GM12878 (cell line): ENCODE measurements at regions not wholly inside any gene's neighbourhood (a gene's known extent, or its start where the extent isn't known, plus 50 kb on each side); places are given as distances from the start of the nearest gene placed in this dataset.

Experiments used
- CBX3 ChIP-seq: fragments of 200-600 bp; sonication (generic); IDR thresholded peaks from 2 replicates; pipeline ENCODE4 v1.6.1; 2016; ENCODE audit warnings: low read depth, borderline replicate concordance
- EP300 ChIP-seq, 2 experiments: fragments of 150-350 bp in 1 of 2; IDR thresholded peaks; 2 replicates each; pipeline ENCODE4 v1.6.1; 2011 to 2012; ENCODE audit warnings: low read depth in 2 of 2, low read length in 2 of 2, borderline replicate concordance in 1 of 2, improper control_type of control experiment in 1 of 2, inconsistent platforms in 1 of 2; ENCODE audit not compliant: control insufficient read depth in 1 of 2
- FOXM1 ChIP-seq: IDR thresholded peaks from 2 replicates; pipeline ENCODE4 v1.6.1; 2012; ENCODE audit warnings: low read depth, mild to moderate bottlenecking, inconsistent platforms, low read length, moderate library complexity
- IRF4 ChIP-seq: IDR thresholded peaks from 2 replicates; pipeline ENCODE4 v1.6.1; 2011; ENCODE audit warnings: low read depth, low read length
- KAT2A ChIP-seq: conservative IDR thresholded peaks from 2 replicates; pipeline ENCODE4 v1.6.1; 2011; ENCODE audit warnings: low read depth, low read length; ENCODE audit not compliant: control insufficient read depth
- TCF12 ChIP-seq: IDR thresholded peaks from 2 replicates; pipeline ENCODE4 v1.6.1; 2011; ENCODE audit warnings: low read depth, mild to moderate bottlenecking, low read length
- WRNIP1 ChIP-seq: IDR thresholded peaks from 2 replicates; pipeline ENCODE4 v1.6.1; 2011; ENCODE audit warnings: low read depth, low read length, improper control_type of control experiment, borderline replicate concordance
- TF ChIP-seq, protein P1 (sequence below): IDR thresholded peaks from 2 replicates; pipeline ENCODE4 v1.6.1; 2012; ENCODE audit warnings: improper control_type of control experiment, low read depth, low read length; ENCODE audit not compliant: insufficient replicate concordance
- TF ChIP-seq, protein P2 (sequence below): IDR thresholded peaks from 2 replicates; pipeline ENCODE4 v1.6.1; 2011; ENCODE audit warnings: borderline replicate concordance, low read depth, mild to moderate bottlenecking, moderate library complexity, low read length; ENCODE audit not compliant: insufficient read depth, poor library complexity, severe bottlenecking
- TF ChIP-seq, protein P3 (sequence below): fragments of 150-350 bp; IDR thresholded peaks from 2 replicates; pipeline ENCODE4 v1.6.1; 2014; ENCODE audit warnings: mild to moderate bottlenecking, low read depth, low read length
- TF ChIP-seq, protein P4 (sequence below): IDR thresholded peaks from 2 replicates; pipeline ENCODE4 v1.6.1; 2012; ENCODE audit warnings: low read depth, low read length, improper control_type of control experiment

DNA sequence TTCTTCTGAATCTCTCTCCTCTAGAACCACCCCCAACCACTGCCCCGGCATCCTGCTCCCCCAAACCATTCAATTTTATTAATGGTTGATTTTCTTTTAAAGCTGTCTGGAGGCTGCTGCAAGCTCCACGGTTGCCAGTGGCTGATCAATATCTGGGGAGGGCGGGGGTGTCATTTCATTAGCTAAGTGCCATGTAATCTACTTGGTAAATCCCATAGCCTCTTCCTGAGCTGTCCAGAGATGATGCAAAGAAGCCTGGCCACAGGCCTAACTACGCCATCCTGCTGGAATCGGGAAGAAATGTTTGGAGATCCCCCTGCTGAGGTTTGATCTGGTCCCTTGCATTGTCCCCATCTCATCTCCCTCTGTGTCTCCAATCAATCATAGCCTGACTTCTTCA, 440.1 kb downstream of the MIAT start (continued):
- TF ChIP-seq, protein P1, sequence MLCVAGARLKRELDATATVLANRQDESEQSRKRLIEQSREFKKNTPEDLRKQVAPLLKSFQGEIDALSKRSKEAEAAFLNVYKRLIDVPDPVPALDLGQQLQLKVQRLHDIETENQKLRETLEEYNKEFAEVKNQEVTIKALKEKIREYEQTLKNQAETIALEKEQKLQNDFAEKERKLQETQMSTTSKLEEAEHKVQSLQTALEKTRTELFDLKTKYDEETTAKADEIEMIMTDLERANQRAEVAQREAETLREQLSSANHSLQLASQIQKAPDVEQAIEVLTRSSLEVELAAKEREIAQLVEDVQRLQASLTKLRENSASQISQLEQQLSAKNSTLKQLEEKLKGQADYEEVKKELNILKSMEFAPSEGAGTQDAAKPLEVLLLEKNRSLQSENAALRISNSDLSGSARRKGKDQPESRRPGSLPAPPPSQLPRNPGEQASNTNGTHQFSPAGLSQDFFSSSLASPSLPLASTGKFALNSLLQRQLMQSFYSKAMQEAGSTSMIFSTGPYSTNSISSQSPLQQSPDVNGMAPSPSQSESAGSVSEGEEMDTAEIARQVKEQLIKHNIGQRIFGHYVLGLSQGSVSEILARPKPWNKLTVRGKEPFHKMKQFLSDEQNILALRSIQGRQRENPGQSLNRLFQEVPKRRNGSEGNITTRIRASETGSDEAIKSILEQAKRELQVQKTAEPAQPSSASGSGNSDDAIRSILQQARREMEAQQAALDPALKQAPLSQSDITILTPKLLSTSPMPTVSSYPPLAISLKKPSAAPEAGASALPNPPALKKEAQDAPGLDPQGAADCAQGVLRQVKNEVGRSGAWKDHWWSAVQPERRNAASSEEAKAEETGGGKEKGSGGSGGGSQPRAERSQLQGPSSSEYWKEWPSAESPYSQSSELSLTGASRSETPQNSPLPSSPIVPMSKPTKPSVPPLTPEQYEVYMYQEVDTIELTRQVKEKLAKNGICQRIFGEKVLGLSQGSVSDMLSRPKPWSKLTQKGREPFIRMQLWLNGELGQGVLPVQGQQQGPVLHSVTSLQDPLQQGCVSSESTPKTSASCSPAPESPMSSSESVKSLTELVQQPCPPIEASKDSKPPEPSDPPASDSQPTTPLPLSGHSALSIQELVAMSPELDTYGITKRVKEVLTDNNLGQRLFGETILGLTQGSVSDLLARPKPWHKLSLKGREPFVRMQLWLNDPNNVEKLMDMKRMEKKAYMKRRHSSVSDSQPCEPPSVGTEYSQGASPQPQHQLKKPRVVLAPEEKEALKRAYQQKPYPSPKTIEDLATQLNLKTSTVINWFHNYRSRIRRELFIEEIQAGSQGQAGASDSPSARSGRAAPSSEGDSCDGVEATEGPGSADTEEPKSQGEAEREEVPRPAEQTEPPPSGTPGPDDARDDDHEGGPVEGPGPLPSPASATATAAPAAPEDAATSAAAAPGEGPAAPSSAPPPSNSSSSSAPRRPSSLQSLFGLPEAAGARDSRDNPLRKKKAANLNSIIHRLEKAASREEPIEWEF, result no peak
- TF ChIP-seq, protein P2, sequence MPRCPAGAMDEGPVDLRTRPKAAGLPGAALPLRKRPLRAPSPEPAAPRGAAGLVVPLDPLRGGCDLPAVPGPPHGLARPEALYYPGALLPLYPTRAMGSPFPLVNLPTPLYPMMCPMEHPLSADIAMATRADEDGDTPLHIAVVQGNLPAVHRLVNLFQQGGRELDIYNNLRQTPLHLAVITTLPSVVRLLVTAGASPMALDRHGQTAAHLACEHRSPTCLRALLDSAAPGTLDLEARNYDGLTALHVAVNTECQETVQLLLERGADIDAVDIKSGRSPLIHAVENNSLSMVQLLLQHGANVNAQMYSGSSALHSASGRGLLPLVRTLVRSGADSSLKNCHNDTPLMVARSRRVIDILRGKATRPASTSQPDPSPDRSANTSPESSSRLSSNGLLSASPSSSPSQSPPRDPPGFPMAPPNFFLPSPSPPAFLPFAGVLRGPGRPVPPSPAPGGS, result no peak
- TF ChIP-seq IRF4, result no peak
- no peak for TF ChIP-seq FOXM1
- TF ChIP-seq, protein P3, sequence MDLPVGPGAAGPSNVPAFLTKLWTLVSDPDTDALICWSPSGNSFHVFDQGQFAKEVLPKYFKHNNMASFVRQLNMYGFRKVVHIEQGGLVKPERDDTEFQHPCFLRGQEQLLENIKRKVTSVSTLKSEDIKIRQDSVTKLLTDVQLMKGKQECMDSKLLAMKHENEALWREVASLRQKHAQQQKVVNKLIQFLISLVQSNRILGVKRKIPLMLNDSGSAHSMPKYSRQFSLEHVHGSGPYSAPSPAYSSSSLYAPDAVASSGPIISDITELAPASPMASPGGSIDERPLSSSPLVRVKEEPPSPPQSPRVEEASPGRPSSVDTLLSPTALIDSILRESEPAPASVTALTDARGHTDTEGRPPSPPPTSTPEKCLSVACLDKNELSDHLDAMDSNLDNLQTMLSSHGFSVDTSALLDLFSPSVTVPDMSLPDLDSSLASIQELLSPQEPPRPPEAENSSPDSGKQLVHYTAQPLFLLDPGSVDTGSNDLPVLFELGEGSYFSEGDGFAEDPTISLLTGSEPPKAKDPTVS, result no peak
- no peak for TF ChIP-seq KAT2A
- no peak for TF ChIP-seq WRNIP1
- no peak for TF ChIP-seq CBX3
- TF ChIP-seq TCF12, result no peak
- no peak for TF ChIP-seq EP300 (IDR thresholded peaks at IDR 0.05; ENCODE audit: borderline replicate concordance in 1 of 2, control insufficient read depth in 1 of 2, low read depth in 2 of 2, low read length in 2 of 2)
- TF ChIP-seq, protein P4, sequence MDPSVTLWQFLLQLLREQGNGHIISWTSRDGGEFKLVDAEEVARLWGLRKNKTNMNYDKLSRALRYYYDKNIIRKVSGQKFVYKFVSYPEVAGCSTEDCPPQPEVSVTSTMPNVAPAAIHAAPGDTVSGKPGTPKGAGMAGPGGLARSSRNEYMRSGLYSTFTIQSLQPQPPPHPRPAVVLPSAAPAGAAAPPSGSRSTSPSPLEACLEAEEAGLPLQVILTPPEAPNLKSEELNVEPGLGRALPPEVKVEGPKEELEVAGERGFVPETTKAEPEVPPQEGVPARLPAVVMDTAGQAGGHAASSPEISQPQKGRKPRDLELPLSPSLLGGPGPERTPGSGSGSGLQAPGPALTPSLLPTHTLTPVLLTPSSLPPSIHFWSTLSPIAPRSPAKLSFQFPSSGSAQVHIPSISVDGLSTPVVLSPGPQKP, result no peak
